ENCODE measurements at regions not wholly inside any gene's neighbourhood (a gene's known extent, or its start where the extent isn't known, plus 50 kb on each side); places are given as distances from the start of the nearest gene placed in this dataset.

- Histone ChIP-seq H3K9ac (ENCODE audit: low read length) (no peak overlapping the region), H4K20me1 (ENCODE audit: insufficient read depth, low read length) (peaks cover 36% of the 10 kb centered on the region), H2AFZ (ENCODE audit: low read depth, low read length) (no peak overlapping the region), H3K27ac (ENCODE audit: low read depth, low read length) (no peak overlapping the region), H3K36me3 (ENCODE audit: insufficient read depth, low read length) (no peaks in the 10 kb centered on the region), H3K4me3 (ENCODE audit: insufficient read depth, low read depth, low read length) (no peak overlapping the region), H3K4me2 (ENCODE audit: low read length) (no peak overlapping the region), H3K9me3 (ENCODE audit: insufficient read depth, low read depth, low read length) (no peaks in the 10 kb centered on the region), H3K79me2 (ENCODE audit: insufficient read depth, low read length) (no peaks in the 10 kb centered on the region), H3K4me1 (ENCODE audit: insufficient read depth, low read length) (peaks cover 33% of the 10 kb centered on the region), H3K27me3 (ENCODE audit: insufficient read depth, low read length) (no peaks in the 10 kb centered on the region)
- Mint-ChIP-seq H3K4me3 (ENCODE audit: unreplicated experiment) (no peak overlapping the region), H3K27me3 (ENCODE audit: low read depth, unreplicated experiment) (peaks cover 13% of the 10 kb centered on the region), H3K27ac (ENCODE audit: unreplicated experiment) (no peak overlapping the region), H3K4me1 (ENCODE audit: low read depth, unreplicated experiment) (peaks cover 16% of the 10 kb centered on the region), H3K36me3 (ENCODE audit: low read depth, unreplicated experiment) (peaks cover 3% of the 10 kb centered on the region), H3K9me3 (ENCODE audit: unreplicated experiment) (no peaks in the 10 kb centered on the region)
- TF ChIP-seq CTCF (IDR thresholded peaks at IDR 0.05; ENCODE audit: insufficient read depth, low read depth, low read length), result no peak
- TF ChIP-seq EZH2 (IDR thresholded peaks at IDR 0.05; ENCODE audit: insufficient read depth, low read length), result no peak
- no peak for DNase-seq (ENCODE audit: low read depth)
- no peak for FAIRE-seq
Observed at GRCh38 chr16:85391769-85392583, 221.1 kb upstream of the GSE1 start.

- H3K27ac ChIP-seq (ENCODE audit: low read depth, low read length), result no peak overlapping the region
- H4K20me1 ChIP-seq (ENCODE audit: insufficient read depth, low read length), result peaks cover 29% of the 10 kb centered on the region
- Mint-ChIP-seq H3K36me3 (ENCODE audit: low read depth, unreplicated experiment) (peaks cover 3% of the 10 kb centered on the region), H3K9me3 (ENCODE audit: unreplicated experiment) (no peaks in the 10 kb centered on the region), H3K4me3 (ENCODE audit: unreplicated experiment) (no peak overlapping the region), H3K4me1 (ENCODE audit: low read depth, unreplicated experiment) (peaks cover 16% of the 10 kb centered on the region), H3K27me3 (ENCODE audit: low read depth, unreplicated experiment) (peaks cover 13% of the 10 kb centered on the region), H3K27ac (ENCODE audit: unreplicated experiment) (no peak overlapping the region)
- H3K27me3 ChIP-seq (ENCODE audit: insufficient read depth, low read length), result no peaks in the 10 kb centered on the region
- no peaks in the 10 kb centered on the region for H3K79me2 ChIP-seq (ENCODE audit: insufficient read depth, low read length)
- no peaks in the 10 kb centered on the region for H3K9me3 ChIP-seq (ENCODE audit: insufficient read depth, low read depth, low read length)
- no peak for FAIRE-seq
- H3K9ac ChIP-seq (ENCODE audit: low read length), result no peak overlapping the region
- H2AFZ ChIP-seq (ENCODE audit: low read depth, low read length), result no peak overlapping the region
- no peak for DNase-seq (ENCODE audit: low read depth)
- H3K4me1 ChIP-seq (ENCODE audit: insufficient read depth, low read length), result peaks cover 38% of the 10 kb centered on the region
- no peak overlapping the region for H3K4me2 ChIP-seq (ENCODE audit: low read length)
- no peaks in the 10 kb centered on the region for H3K36me3 ChIP-seq (ENCODE audit: insufficient read depth, low read length)
- TF ChIP-seq EZH2 (IDR thresholded peaks at IDR 0.05; ENCODE audit: insufficient read depth, low read length), result no peak
- no peak for TF ChIP-seq CTCF (IDR thresholded peaks at IDR 0.05; ENCODE audit: insufficient read depth, low read depth, low read length)
- H3K4me3 ChIP-seq (ENCODE audit: insufficient read depth, low read depth, low read length), result no peak overlapping the region
Observed at GRCh38 chr16:85392756-85393673, 220.1 kb upstream of the GSE1 start.
